ENCODE measurements at regions not wholly inside any gene's neighbourhood (a gene's known extent, or its start where the extent isn't known, plus 50 kb on each side); places are given as distances from the start of the nearest gene placed in this dataset.

DNA sequence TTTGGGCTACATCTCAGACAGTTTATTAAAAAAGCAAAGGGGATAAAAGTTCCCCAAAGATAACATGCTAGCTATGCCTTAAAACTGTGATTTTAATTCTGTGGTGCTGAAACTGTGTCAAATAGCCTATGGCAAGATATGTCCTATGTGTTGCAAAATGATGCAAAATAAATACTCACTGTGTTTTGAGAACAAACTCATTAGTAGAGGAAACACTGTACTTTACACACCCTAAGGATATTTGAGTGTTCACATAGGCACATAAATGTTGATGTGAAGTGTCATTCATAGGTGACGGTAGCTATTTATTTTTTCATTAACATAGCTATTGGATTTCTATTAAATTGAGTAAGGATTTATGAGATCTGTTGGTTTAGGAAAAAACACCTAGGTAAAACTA is 351.9 kb downstream of the FAT4 start:
- TF ChIP-seq, protein P1, sequence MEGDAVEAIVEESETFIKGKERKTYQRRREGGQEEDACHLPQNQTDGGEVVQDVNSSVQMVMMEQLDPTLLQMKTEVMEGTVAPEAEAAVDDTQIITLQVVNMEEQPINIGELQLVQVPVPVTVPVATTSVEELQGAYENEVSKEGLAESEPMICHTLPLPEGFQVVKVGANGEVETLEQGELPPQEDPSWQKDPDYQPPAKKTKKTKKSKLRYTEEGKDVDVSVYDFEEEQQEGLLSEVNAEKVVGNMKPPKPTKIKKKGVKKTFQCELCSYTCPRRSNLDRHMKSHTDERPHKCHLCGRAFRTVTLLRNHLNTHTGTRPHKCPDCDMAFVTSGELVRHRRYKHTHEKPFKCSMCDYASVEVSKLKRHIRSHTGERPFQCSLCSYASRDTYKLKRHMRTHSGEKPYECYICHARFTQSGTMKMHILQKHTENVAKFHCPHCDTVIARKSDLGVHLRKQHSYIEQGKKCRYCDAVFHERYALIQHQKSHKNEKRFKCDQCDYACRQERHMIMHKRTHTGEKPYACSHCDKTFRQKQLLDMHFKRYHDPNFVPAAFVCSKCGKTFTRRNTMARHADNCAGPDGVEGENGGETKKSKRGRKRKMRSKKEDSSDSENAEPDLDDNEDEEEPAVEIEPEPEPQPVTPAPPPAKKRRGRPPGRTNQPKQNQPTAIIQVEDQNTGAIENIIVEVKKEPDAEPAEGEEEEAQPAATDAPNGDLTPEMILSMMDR (IDR thresholded peaks at IDR 0.05; ENCODE audit: control extremely low read depth, extremely low read depth): no peak
- DNase-seq (no peak), ATAC-seq (ENCODE audit: insufficient read depth, low FRiP score) (no peak)
- Histone ChIP-seq H3K4me3 (no peak overlapping the region), H3K27me3 (ENCODE audit: control insufficient read depth in 3 of 3, insufficient read depth in 3 of 3, low read length in 2 of 3) (no peaks in the 10 kb centered on the region), H3K4me1 (ENCODE audit: control insufficient read depth in 5 of 5, insufficient read depth in 5 of 5, low read length in 5 of 5) (no peaks in the 10 kb centered on the region), H3K9me3 (ENCODE audit: control insufficient read depth in 4 of 4, insufficient read depth in 3 of 4, low read length in 3 of 4) (peaks cover 0 to 6% (median 2%) of the 10 kb centered on the region in 4 donors), H3K27ac (ENCODE audit: low read depth in 1 of 2, low read length in 1 of 2) (no peak overlapping the region), H3K36me3 (ENCODE audit: control insufficient read depth in 4 of 4, insufficient read depth in 4 of 4, low read length in 4 of 4) (no peaks in the 10 kb centered on the region), H3K9ac (ENCODE audit: insufficient read depth in 1 of 2, low read length in 2 of 2) (no peak overlapping the region)
- 79 to 80% methylated on average over 1 of the region's 1 CpG for WGBS, 2 donors

DNA sequence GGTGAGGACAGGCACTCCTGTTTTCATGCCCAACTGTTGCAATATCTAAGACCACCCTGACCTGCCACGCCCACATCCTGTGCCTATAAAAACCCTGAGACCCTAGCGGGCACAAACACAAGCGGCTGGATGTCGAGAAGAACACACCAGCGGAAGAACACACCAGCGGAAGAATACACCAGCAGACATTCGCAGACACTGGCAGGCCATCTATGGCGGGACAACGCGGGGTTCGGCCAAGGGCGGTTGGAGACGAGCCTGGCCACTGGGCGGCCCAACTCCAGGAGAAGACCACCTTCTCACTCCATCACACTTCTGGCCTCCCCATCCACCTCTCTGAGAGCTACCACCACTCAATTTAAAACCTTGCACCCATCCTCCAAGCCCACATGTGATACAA is 361.4 kb downstream of the FAT4 start:
- ATAC-seq (ENCODE audit: insufficient read depth, low FRiP score) (no peak), DNase-seq (no peak)
- H3K27me3 ChIP-seq (ENCODE audit: control insufficient read depth in 3 of 3, insufficient read depth in 3 of 3, low read length in 2 of 3): no peaks in the 10 kb centered on the region
- no peak overlapping the region for H3K4me3 ChIP-seq
- WGBS, 2 donors: 96 to 97% methylated on average over 14 of the region's 14 CpGs
- H3K9me3 ChIP-seq (ENCODE audit: control insufficient read depth in 4 of 4, insufficient read depth in 3 of 4, low read length in 3 of 4): no peaks in the 10 kb centered on the region
- H3K4me1 ChIP-seq (ENCODE audit: control insufficient read depth in 5 of 5, insufficient read depth in 5 of 5, low read length in 5 of 5): peaks cover 0 to 1% (median 0%) of the 10 kb centered on the region in 5 donors
- TF ChIP-seq, protein P1 (IDR thresholded peaks at IDR 0.05; ENCODE audit: control extremely low read depth, extremely low read depth): no peak
- no peaks in the 10 kb centered on the region for H3K36me3 ChIP-seq (ENCODE audit: control insufficient read depth in 4 of 4, insufficient read depth in 4 of 4, low read length in 4 of 4)
- H3K27ac ChIP-seq (ENCODE audit: low read depth in 1 of 2, low read length in 1 of 2): no peak overlapping the region
- H3K9ac ChIP-seq (ENCODE audit: insufficient read depth in 1 of 2, low read length in 2 of 2): no peak overlapping the region

DNA sequence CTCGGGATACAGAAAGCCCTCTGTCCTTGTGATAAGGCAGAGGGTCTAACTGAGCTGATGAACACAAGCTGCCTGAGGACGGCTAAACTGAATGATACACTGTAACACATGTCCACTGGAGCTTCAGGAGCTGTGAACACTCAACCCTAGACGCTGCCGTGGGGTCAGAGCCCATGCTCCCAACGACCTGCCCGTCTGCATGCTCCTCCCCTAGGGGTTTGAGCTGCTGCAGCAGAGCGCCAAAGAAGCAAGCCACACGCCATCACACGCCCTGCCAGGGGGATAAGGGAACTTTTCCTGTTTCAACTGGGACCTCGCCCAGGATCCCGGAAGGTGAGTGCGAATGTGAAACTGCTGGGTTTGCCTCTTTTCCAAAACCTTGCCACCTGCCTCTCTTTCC is 361.8 kb downstream of the FAT4 start:
- DNase-seq (no peak), ATAC-seq (ENCODE audit: insufficient read depth, low FRiP score) (no peak)
- 95% methylated on average over 12 of the region's 12 CpGs for WGBS, 2 donors
- Histone ChIP-seq H3K9me3 (ENCODE audit: control insufficient read depth in 4 of 4, insufficient read depth in 3 of 4, low read length in 3 of 4) (no peaks in the 10 kb centered on the region), H3K36me3 (ENCODE audit: control insufficient read depth in 4 of 4, insufficient read depth in 4 of 4, low read length in 4 of 4) (no peaks in the 10 kb centered on the region), H3K27ac (ENCODE audit: low read depth in 1 of 2, low read length in 1 of 2) (no peak overlapping the region), H3K4me1 (ENCODE audit: control insufficient read depth in 5 of 5, insufficient read depth in 5 of 5, low read length in 5 of 5) (peaks cover 0 to 4% (median 0%) of the 10 kb centered on the region in 5 donors), H3K4me3 (no peak overlapping the region), H3K27me3 (ENCODE audit: control insufficient read depth in 3 of 3, insufficient read depth in 3 of 3, low read length in 2 of 3) (no peaks in the 10 kb centered on the region), H3K9ac (ENCODE audit: insufficient read depth in 1 of 2, low read length in 2 of 2) (no peak overlapping the region)
- TF ChIP-seq, protein P1 (IDR thresholded peaks at IDR 0.05; ENCODE audit: control extremely low read depth, extremely low read depth): no peak

DNA sequence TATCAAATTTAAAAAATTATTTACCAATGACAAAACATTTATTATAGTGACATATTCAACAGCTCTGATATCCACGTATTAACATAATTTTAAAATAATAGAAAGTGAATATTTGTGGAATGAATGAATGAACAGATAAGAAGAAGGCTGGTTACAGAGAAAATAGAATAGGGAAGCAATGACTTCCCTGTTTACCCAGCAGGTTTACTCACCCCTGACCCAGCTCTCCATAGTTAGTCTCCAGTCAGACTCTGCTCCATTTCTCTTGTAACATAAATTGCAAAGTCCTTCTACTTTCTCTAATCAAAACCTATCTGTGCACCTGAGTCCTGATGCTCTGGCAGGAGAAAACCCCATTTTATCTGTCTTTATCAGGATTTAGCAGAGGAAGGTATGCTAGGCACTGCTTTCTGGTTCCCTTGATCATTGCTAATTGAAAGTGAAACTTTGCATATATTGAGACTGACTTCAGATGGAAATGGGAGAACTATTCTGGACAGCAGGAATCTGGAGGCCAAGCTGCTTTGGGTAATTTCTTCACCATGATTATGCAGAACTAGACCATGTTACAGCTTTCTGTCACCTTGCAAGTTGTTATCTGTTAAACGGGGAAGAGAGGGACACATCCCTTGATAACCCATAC is 363.0 kb downstream of the FAT4 start:
- no peak overlapping the region for H3K4me3 ChIP-seq
- TF ChIP-seq, protein P1 (IDR thresholded peaks at IDR 0.05; ENCODE audit: control extremely low read depth, extremely low read depth): no peak
- no peak overlapping the region for H3K27ac ChIP-seq (ENCODE audit: low read depth in 1 of 2, low read length in 1 of 2)
- ATAC-seq (ENCODE audit: insufficient read depth, low FRiP score) (no peak), DNase-seq (no peak)
- H3K4me1 ChIP-seq (ENCODE audit: control insufficient read depth in 5 of 5, insufficient read depth in 5 of 5, low read length in 5 of 5): peaks cover 0 to 4% (median 0%) of the 10 kb centered on the region in 5 donors
- no peaks in the 10 kb centered on the region for H3K27me3 ChIP-seq (ENCODE audit: control insufficient read depth in 3 of 3, insufficient read depth in 3 of 3, low read length in 2 of 3)
- WGBS, 2 donors: 71 to 76% methylated on average over 2 of the region's 2 CpGs
- H3K36me3 ChIP-seq (ENCODE audit: control insufficient read depth in 4 of 4, insufficient read depth in 4 of 4, low read length in 4 of 4): no peaks in the 10 kb centered on the region
- H3K9me3 ChIP-seq (ENCODE audit: control insufficient read depth in 4 of 4, insufficient read depth in 3 of 4, low read length in 3 of 4): no peaks in the 10 kb centered on the region
- H3K9ac ChIP-seq (ENCODE audit: insufficient read depth in 1 of 2, low read length in 2 of 2): no peak overlapping the region

Data from lung (tissue), 11 donors.